Peyer's patch (tissue), 4 donors: ENCODE measurements at regions not wholly inside any gene's neighbourhood (a gene's known extent, or its start where the extent isn't known, plus 50 kb on each side); places are given as distances from the start of the nearest gene placed in this dataset.

Experiments
- DNase-seq, 3 donors: peaks; one replicate each; pipeline ENCODE4 v3.0.0-alpha.2; 2017 to 2019
- H3K27ac ChIP-seq, 4 donors: fragments of 200-600 bp; sonication (generic); one replicate each; pipeline ENCODE4 v1.5.1; 2016 to 2019
- H3K27me3 ChIP-seq, 2 donors: fragments of 200-600 bp; sonication (generic); one replicate each; pipeline ENCODE4 v1.5.1; 2019
- H3K36me3 ChIP-seq, 3 donors: fragments of 200-600 bp; sonication (generic); one replicate each; pipeline ENCODE4 v1.5.1; 2016 to 2019
- H3K4me1 ChIP-seq, 4 donors: fragments of 200-600 bp; sonication (generic); one replicate each; pipeline ENCODE4 v1.5.1; 2016 to 2019
- H3K4me3 ChIP-seq, 4 donors: fragments of 200-600 bp; sonication (generic); 1 replicate in 3 of 4; 2 replicates in 1 of 4; pipeline ENCODE4 v1.5.1; 2016 to 2019; ENCODE audit warnings: mild to moderate bottlenecking in 1 of 4
- H3K9me3 ChIP-seq, 4 donors: fragments of 200-600 bp; sonication (generic); one replicate each; pipeline ENCODE4 v1.5.1; 2016 to 2019; ENCODE audit warnings: mild to moderate bottlenecking in 1 of 4
- CTCF ChIP-seq, 6 experiments: fragments of 450-650 bp in 4 of 6; fragments of 200-600 bp in 2 of 6; sonication (generic) in 1 of 6; IDR thresholded peaks; one replicate each; pipeline ENCODE4 v1.5.1; 2017 to 2019; ENCODE audit warnings: antibody characterized with exemption in 6 of 6, mild to moderate bottlenecking in 3 of 6, moderate library complexity in 1 of 6
- POLR2A ChIP-seq, 2 donors: fragments of 450-650 bp; IDR thresholded peaks; one replicate each; pipeline ENCODE4 v1.5.1; 2017; ENCODE audit warnings: antibody characterized with exemption in 2 of 2, mild to moderate bottlenecking in 2 of 2, moderate library complexity in 2 of 2

GRCh38 chr5:58013542-58014258 is 446.2 kb downstream of the PLK2 start:
- Histone ChIP-seq H3K27me3 (no peaks in the 10 kb centered on the region), H3K4me1 (no peaks in the 10 kb centered on the region), H3K9me3 (no peaks in the 10 kb centered on the region), H3K27ac (no peak overlapping the region), H3K36me3 (no peaks in the 10 kb centered on the region), H3K4me3 (no peak overlapping the region)
- no peak for TF ChIP-seq CTCF (IDR thresholded peaks at IDR 0.05)
- TF ChIP-seq POLR2A (IDR thresholded peaks at IDR 0.05), result no peak
- DNase-seq, result no peak

- no peaks in the 10 kb centered on the region for H3K27me3 ChIP-seq
- H3K9me3 ChIP-seq, result no peaks in the 10 kb centered on the region
- H3K4me3 ChIP-seq, result no peak overlapping the region
- no peaks in the 10 kb centered on the region for H3K36me3 ChIP-seq
- TF ChIP-seq POLR2A (IDR thresholded peaks at IDR 0.05), result no peak
- TF ChIP-seq CTCF (IDR thresholded peaks at IDR 0.05), result no peak
- H3K4me1 ChIP-seq, result no peaks in the 10 kb centered on the region
- H3K27ac ChIP-seq, result no peak overlapping the region
- no peak for DNase-seq
Measured at GRCh38 chr5:58012801-58013315, 447.0 kb downstream of the PLK2 start.

GRCh38 chr5:58012102-58012501 is 447.8 kb downstream of the PLK2 start:
- TF ChIP-seq CTCF (IDR thresholded peaks at IDR 0.05) (no peak), POLR2A (IDR thresholded peaks at IDR 0.05) (no peak)

GRCh38 chr5:58011301-58011700 is 448.6 kb downstream of the PLK2 start:
- H3K4me3 ChIP-seq, result no peak overlapping the region
- DNase-seq, result no peak
- H3K9me3 ChIP-seq, result no peaks in the 10 kb centered on the region
- H3K36me3 ChIP-seq, result no peaks in the 10 kb centered on the region
- no peaks in the 10 kb centered on the region for H3K27me3 ChIP-seq
- no peak overlapping the region for H3K27ac ChIP-seq
- TF ChIP-seq POLR2A (IDR thresholded peaks at IDR 0.05) (no peak), CTCF (IDR thresholded peaks at IDR 0.05) (no peak)
- no peaks in the 10 kb centered on the region for H3K4me1 ChIP-seq

More at GRCh38 chr5:58012102-58012501, 447.8 kb downstream of the PLK2 start:
- Histone ChIP-seq H3K9me3 (no peaks in the 10 kb centered on the region), H3K4me3 (no peak overlapping the region), H3K36me3 (no peaks in the 10 kb centered on the region), H3K27me3 (no peaks in the 10 kb centered on the region), H3K27ac (no peak overlapping the region), H3K4me1 (no peaks in the 10 kb centered on the region)
- no peak for DNase-seq

GRCh38 chr5:58009754-58010153 is 450.1 kb downstream of the PLK2 start:
- no peak overlapping the region for H3K27ac ChIP-seq
- H3K9me3 ChIP-seq, result no peaks in the 10 kb centered on the region
- H3K4me1 ChIP-seq, result no peaks in the 10 kb centered on the region
- H3K4me3 ChIP-seq, result no peak overlapping the region
- no peaks in the 10 kb centered on the region for H3K27me3 ChIP-seq
- TF ChIP-seq POLR2A (IDR thresholded peaks at IDR 0.05), result no peak
- TF ChIP-seq CTCF (IDR thresholded peaks at IDR 0.05), result no peak
- no peaks in the 10 kb centered on the region for H3K36me3 ChIP-seq
- no peak for DNase-seq
